GM12892 (cell line): ENCODE measurements at regions not wholly inside any gene's neighbourhood (a gene's known extent, or its start where the extent isn't known, plus 50 kb on each side); places are given as distances from the start of the nearest gene placed in this dataset.

Experiments used
- POLR2A ChIP-seq: IDR thresholded peaks from 2 replicates; pipeline ENCODE4 v1.6.1; 2011; ENCODE audit warnings: low read depth, low read length, control low read depth
- TAF1 ChIP-seq: IDR thresholded peaks from 2 replicates; pipeline ENCODE4 v1.6.1; 2011; ENCODE audit warnings: low read depth, mild to moderate bottlenecking, control low read depth, low read length, borderline replicate concordance

DNA sequence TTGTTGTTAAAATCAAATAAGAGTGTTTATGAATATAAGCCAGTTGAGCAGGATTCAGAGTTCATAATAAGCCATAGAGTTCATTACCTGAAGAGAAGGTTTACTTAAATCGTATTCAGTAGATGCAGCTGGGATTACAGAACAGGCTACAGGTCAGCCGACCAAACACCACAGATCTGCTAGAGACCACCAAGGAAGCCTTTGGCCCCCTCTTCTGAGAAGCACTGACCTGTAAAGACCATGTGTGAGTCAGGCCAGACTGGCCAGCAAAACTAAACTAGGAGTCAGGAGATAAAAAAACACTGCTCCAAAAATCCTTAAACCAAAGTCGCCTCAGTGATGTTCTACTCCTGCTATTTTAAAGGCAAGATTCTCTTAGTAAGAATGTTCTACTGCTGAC lies 1125.5 kb downstream of the FAT4 start:
- TF ChIP-seq POLR2A (no peak), TAF1 (no peak)
